Progenitor cell of endocrine pancreas (in vitro differentiated cells): ENCODE measurements at regions not wholly inside any gene's neighbourhood (a gene's known extent, or its start where the extent isn't known, plus 50 kb on each side); places are given as distances from the start of the nearest gene placed in this dataset.
"Not testable (repeated sequence)": the region's sequence is repeated elsewhere in the genome, so short reads cannot be mapped to it uniquely, and the experiment has no call there.

Source experiments
- DNase-seq: peaks from one replicate; pipeline ENCODE4 v3.0.0; 2021; ENCODE audit warnings: low spot score; ENCODE audit not compliant: unreplicated experiment
- H3K27ac Mint-ChIP-seq: 2 replicates; pipeline ENCODE4 v1.8.0; 2021; ENCODE audit warnings: mild to moderate bottlenecking, moderate library complexity, mixed read lengths
- H3K27me3 Mint-ChIP-seq: 2 replicates; pipeline ENCODE4 v1.8.0; 2021; ENCODE audit warnings: mixed read lengths
- H3K36me3 Mint-ChIP-seq: 2 replicates; pipeline ENCODE4 v1.8.0; 2022; ENCODE audit warnings: mixed read lengths; ENCODE audit not compliant: insufficient read depth
- H3K4me1 Mint-ChIP-seq: 2 replicates; pipeline ENCODE4 v1.8.0; 2021; ENCODE audit warnings: low read depth, mixed read lengths
- H3K4me3 Mint-ChIP-seq: 2 replicates; pipeline ENCODE4 v1.8.0; 2021; ENCODE audit warnings: low read depth, mild to moderate bottlenecking, moderate library complexity, mixed read lengths
- H3K9me3 Mint-ChIP-seq: 2 replicates; pipeline ENCODE4 v1.8.0; 2021; ENCODE audit warnings: low read depth, mixed read lengths
- CTCF ChIP-seq: fragments of 200-600 bp; sonication (generic); IDR thresholded peaks from one replicate; pipeline ENCODE4 v1.5.0; 2021; ENCODE audit warnings: antibody characterized with exemption, mild to moderate bottlenecking; ENCODE audit not compliant: unreplicated experiment

- no peaks in the 10 kb centered on the region for H3K9me3 Mint-ChIP-seq
- H3K27ac Mint-ChIP-seq, result no peak overlapping the region
- peaks cover 18% of the 10 kb centered on the region for H3K4me1 Mint-ChIP-seq
- no peak for DNase-seq
- no peaks in the 10 kb centered on the region for H3K27me3 Mint-ChIP-seq
- no peaks in the 10 kb centered on the region for H3K36me3 Mint-ChIP-seq
- no peak for TF ChIP-seq CTCF
- H3K4me3 Mint-ChIP-seq, result no peak overlapping the region
Measured at GRCh38 chrX:109184506-109185139, 297.3 kb downstream of the GUCY2F start.

GRCh38 chrX:109172091-109172602 lies 309.7 kb downstream of the GUCY2F start:
- H3K36me3 Mint-ChIP-seq, result no peaks in the 10 kb centered on the region
- no peak overlapping the region for H3K27ac Mint-ChIP-seq
- no peak for TF ChIP-seq CTCF
- no peak for DNase-seq
- H3K9me3 Mint-ChIP-seq, result peaks cover 7% of the 10 kb centered on the region
- H3K4me1 Mint-ChIP-seq, result no peaks in the 10 kb centered on the region
- no peak overlapping the region for H3K4me3 Mint-ChIP-seq
- H3K27me3 Mint-ChIP-seq, result no peaks in the 10 kb centered on the region

- H3K4me3 Mint-ChIP-seq, result no peak overlapping the region
- no peak overlapping the region for H3K27ac Mint-ChIP-seq
- H3K4me1 Mint-ChIP-seq, result no peaks in the 10 kb centered on the region
- no peaks in the 10 kb centered on the region for H3K27me3 Mint-ChIP-seq
- no peak for TF ChIP-seq CTCF
- no peak for DNase-seq
- H3K9me3 Mint-ChIP-seq, result peaks cover 28% of the 10 kb centered on the region
- no peaks in the 10 kb centered on the region for H3K36me3 Mint-ChIP-seq
Measured at GRCh38 chrX:109155161-109155560, 326.7 kb downstream of the GUCY2F start.

GRCh38 chrX:109144173-109144572 lies 337.7 kb downstream of the GUCY2F start:
- not testable (repeated sequence) for H3K36me3 Mint-ChIP-seq, H3K27me3 Mint-ChIP-seq, H3K4me3 Mint-ChIP-seq, DNase-seq, H3K4me1 Mint-ChIP-seq
- H3K9me3 Mint-ChIP-seq, result peaks cover 39% of the 10 kb centered on the region
- H3K27ac Mint-ChIP-seq, result peak overlapping the region; percentile 13

GRCh38 chrX:109140463-109140862 lies 341.4 kb downstream of the GUCY2F start:
- Mint-ChIP-seq H3K27ac (no peak overlapping the region), H3K4me1 (no peaks in the 10 kb centered on the region), H3K27me3 (no peaks in the 10 kb centered on the region), H3K4me3 (no peak overlapping the region), H3K36me3 (peaks cover 8% of the 10 kb centered on the region), H3K9me3 (peaks cover 56% of the 10 kb centered on the region)
- TF ChIP-seq CTCF, result no peak
- DNase-seq, result no peak

- DNase-seq, result no peak
- no peak overlapping the region for H3K27ac Mint-ChIP-seq
- no peak overlapping the region for H3K4me3 Mint-ChIP-seq
Measured at GRCh38 chrX:109134777-109135176, 347.1 kb downstream of the GUCY2F start.

More at GRCh38 chrX:109134777-109135176, 347.1 kb downstream of the GUCY2F start:
- Mint-ChIP-seq H3K4me1 (peaks cover 5% of the 10 kb centered on the region), H3K9me3 (peaks cover 46% of the 10 kb centered on the region), H3K27me3 (no peaks in the 10 kb centered on the region), H3K36me3 (peaks cover 5% of the 10 kb centered on the region)
- no peak for TF ChIP-seq CTCF
